Gastrocnemius medialis (tissue), 4 donors: ENCODE measurements at regions not wholly inside any gene's neighbourhood (a gene's known extent, or its start where the extent isn't known, plus 50 kb on each side); places are given as distances from the start of the nearest gene placed in this dataset.

ENCODE experiments used
- CTCF ChIP-seq, 5 experiments: fragments of 450-650 bp in 3 of 5; fragments of 200-600 bp in 2 of 5; sonication (generic) in 2 of 5; IDR thresholded peaks in 4 of 5; conservative IDR thresholded peaks in 1 of 5; 1 replicate in 4 of 5; 2 replicates in 1 of 5; pipeline ENCODE4 v1.5.1; 2016 to 2019; ENCODE audit warnings: antibody characterized with exemption in 5 of 5, mild to moderate bottlenecking in 3 of 5, moderate library complexity in 3 of 5
- POLR2A ChIP-seq, 2 donors: fragments of 450-650 bp; IDR thresholded peaks; one replicate each; pipeline ENCODE4 v1.6.1; 2017; ENCODE audit warnings: antibody characterized with exemption in 2 of 2, mild to moderate bottlenecking in 2 of 2, moderate library complexity in 2 of 2

- no peak for TF ChIP-seq CTCF (IDR thresholded peaks at IDR 0.05 in 4 of 5, conservative IDR thresholded peaks at IDR 0.05 in 1 of 5)
- no peak for TF ChIP-seq POLR2A (IDR thresholded peaks at IDR 0.05)
Measured at GRCh38 chr2:234335661-234336228, 161.1 kb downstream of the ARL4C start.
